ENCODE measurements at regions not wholly inside any gene's neighbourhood (a gene's known extent, or its start where the extent isn't known, plus 50 kb on each side); places are given as distances from the start of the nearest gene placed in this dataset.
"Not testable (repeated sequence)": the region's sequence is repeated elsewhere in the genome, so short reads cannot be mapped to it uniquely, and the experiment has no call there.

DNA sequence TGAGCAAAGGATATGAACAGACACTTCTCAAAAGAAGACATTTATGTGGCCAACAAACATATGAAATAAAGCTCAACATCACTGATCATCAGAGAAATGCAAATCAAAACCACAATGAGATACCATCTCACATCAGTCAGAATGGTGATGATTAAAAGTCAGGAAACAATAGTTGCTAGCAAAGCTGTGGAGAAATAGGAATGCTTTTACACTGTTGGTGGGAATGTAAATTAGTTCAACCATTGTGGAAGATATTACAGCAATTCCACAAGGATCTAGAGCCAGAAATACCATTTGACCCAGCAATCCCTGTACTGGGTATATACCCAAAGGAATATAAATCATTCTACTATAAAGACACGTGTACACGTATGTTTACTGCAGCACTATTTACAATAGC lies 284.2 kb downstream of the AHR start:
- H3K36me3 Mint-ChIP-seq; ATAC-seq; H3K4me1 Mint-ChIP-seq; CTCF ChIA-PET; H3K9me3 Mint-ChIP-seq (ENCODE audit: low read depth); H3K4me3 Mint-ChIP-seq; DNase-seq; H3K27ac Mint-ChIP-seq: not testable (repeated sequence)
- H3K27me3 Mint-ChIP-seq, result peaks cover 23% of the 10 kb centered on the region

GRCh38 chr7:17583786-17584185 lies 285.3 kb downstream of the AHR start:
- Mint-ChIP-seq H3K36me3 (no peaks in the 10 kb centered on the region), H3K27ac (no peak overlapping the region), H3K27me3 (peaks cover 20% of the 10 kb centered on the region)

DNA sequence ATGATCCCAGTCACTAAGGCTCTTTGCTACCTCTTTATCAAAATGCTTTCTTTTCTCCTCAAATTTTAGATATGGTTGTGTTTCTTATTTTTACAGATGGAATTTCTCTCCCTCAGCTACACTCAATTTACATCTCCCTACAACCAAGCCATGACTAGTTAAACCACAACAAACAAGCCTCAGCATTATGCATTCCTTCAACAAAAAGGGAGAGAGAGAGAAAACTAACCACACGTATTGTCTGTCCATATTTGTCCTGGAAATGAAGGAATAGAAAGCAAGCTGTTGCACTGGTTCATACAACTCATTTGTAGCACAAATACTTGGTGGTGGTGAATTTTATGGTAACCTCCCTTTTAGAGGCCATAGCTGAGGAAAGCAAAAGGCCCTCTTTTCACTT lies 286.4 kb downstream of the AHR start:
- no peak overlapping the region for H3K27ac Mint-ChIP-seq
- CTCF ChIA-PET, result no interaction called here
- H3K4me1 Mint-ChIP-seq, result no peaks in the 10 kb centered on the region
- H3K4me3 Mint-ChIP-seq, result no peak overlapping the region
- no peak for ATAC-seq
- DNase-seq, result no peak
- peaks cover 23% of the 10 kb centered on the region for H3K27me3 Mint-ChIP-seq
- H3K36me3 Mint-ChIP-seq, result no peaks in the 10 kb centered on the region
- no peaks in the 10 kb centered on the region for H3K9me3 Mint-ChIP-seq (ENCODE audit: low read depth)

More at GRCh38 chr7:17583786-17584185, 285.3 kb downstream of the AHR start:
- CTCF ChIA-PET, result no interaction called here
- H3K4me1 Mint-ChIP-seq, result no peaks in the 10 kb centered on the region
- DNase-seq (no peak), ATAC-seq (no peak)
- H3K9me3 Mint-ChIP-seq (ENCODE audit: low read depth), result no peaks in the 10 kb centered on the region
- no peak overlapping the region for H3K4me3 Mint-ChIP-seq

- CTCF ChIA-PET, result no interaction called here
- no peaks in the 10 kb centered on the region for H3K4me1 Mint-ChIP-seq
Measured at GRCh38 chr7:17586711-17587110, 288.3 kb downstream of the AHR start.

DNA sequence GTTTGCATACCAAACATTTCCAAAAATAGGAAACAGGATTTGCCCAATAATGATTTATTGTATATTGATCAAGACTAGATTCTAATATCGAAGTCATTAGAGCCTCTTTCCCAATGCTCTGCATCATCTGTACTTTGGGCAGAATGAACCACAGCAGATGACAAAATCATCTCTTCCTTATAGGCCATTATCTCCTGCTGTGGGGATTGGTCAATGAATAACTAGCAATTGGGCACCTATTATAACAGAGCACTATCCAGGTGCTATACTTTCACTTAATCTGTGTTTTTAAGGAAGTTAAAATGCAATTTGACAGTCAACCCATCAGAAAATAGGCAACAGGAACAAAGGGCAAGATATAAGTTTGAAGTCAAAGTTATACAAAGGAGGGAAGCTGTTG lies 290.3 kb downstream of the AHR start:
- Mint-ChIP-seq H3K27ac (no peak overlapping the region), H3K9me3 (ENCODE audit: low read depth) (no peaks in the 10 kb centered on the region), H3K4me1 (no peaks in the 10 kb centered on the region), H3K27me3 (peaks cover 11% of the 10 kb centered on the region), H3K36me3 (no peaks in the 10 kb centered on the region), H3K4me3 (no peak overlapping the region)
- CTCF ChIA-PET, result interaction anchor here (1.0 kb wide), 1 partner anchor 606 kb away, joined by 3 read pairs; no protein-coding TSS in a partner anchor
- no peak for ATAC-seq
- DNase-seq, result no peak

More at GRCh38 chr7:17586711-17587110, 288.3 kb downstream of the AHR start:
- Mint-ChIP-seq H3K27me3 (peaks cover 20% of the 10 kb centered on the region), H3K9me3 (ENCODE audit: low read depth) (no peaks in the 10 kb centered on the region), H3K4me3 (no peak overlapping the region), H3K36me3 (no peaks in the 10 kb centered on the region), H3K27ac (no peak overlapping the region)
- ATAC-seq (no peak), DNase-seq (no peak)

- ATAC-seq (no peak), DNase-seq (no peak)
- H3K4me1 Mint-ChIP-seq, result no peaks in the 10 kb centered on the region
- H3K36me3 Mint-ChIP-seq, result no peaks in the 10 kb centered on the region
- no peaks in the 10 kb centered on the region for H3K9me3 Mint-ChIP-seq (ENCODE audit: low read depth)
- no peak overlapping the region for H3K27ac Mint-ChIP-seq
- no peak overlapping the region for H3K4me3 Mint-ChIP-seq
- CTCF ChIA-PET, result no interaction called here
- H3K27me3 Mint-ChIP-seq, result peaks cover 9% of the 10 kb centered on the region
Measured at GRCh38 chr7:17589671-17590070, 291.2 kb downstream of the AHR start.

GRCh38 chr7:17590221-17590620 lies 291.8 kb downstream of the AHR start:
- DNase-seq, result no peak
- Mint-ChIP-seq H3K27ac (no peak overlapping the region), H3K36me3 (no peaks in the 10 kb centered on the region), H3K27me3 (peaks cover 5% of the 10 kb centered on the region), H3K4me3 (no peak overlapping the region), H3K4me1 (no peaks in the 10 kb centered on the region), H3K9me3 (ENCODE audit: low read depth) (no peaks in the 10 kb centered on the region)
- CTCF ChIA-PET, result no interaction called here
- no peak for ATAC-seq

DNA sequence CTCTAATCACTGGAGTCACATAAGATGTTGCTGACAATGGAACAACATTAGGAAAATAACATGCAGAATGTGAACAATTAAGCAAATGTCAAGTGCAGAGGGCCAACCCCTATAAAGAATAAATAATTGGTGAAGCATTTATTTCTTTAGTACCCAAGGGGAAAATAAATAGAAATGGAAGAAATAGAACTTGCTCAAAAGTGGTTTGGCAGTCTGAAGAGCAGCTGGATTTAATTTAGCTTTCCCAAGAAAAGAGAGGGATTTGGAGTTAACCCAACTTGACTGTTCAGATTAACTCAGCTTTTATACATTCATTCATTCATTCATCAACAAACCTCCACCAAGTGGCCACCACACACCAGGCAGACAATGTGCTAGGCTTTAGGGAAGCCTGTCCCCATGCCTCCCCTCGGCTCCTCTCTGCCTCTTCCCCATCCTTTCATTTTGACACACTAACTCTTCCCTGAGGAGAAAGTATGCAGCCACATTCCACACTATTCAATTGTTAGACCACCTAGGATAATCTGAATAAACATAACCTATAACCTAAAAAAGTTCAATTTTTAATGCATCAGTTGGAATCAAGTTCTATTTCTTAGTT lies 295.5 kb downstream of the AHR start:
- Mint-ChIP-seq H3K27ac (no peak overlapping the region), H3K4me1 (no peaks in the 10 kb centered on the region), H3K36me3 (no peaks in the 10 kb centered on the region), H3K27me3 (peaks cover 3% of the 10 kb centered on the region), H3K9me3 (ENCODE audit: low read depth) (no peaks in the 10 kb centered on the region), H3K4me3 (no peak overlapping the region)
- CTCF ChIA-PET, result no interaction called here
- no peak for ATAC-seq
- DNase-seq, result no peak

- H3K9me3 Mint-ChIP-seq (ENCODE audit: low read depth), result no peaks in the 10 kb centered on the region
Measured at GRCh38 chr7:17595546-17595945, 297.1 kb downstream of the AHR start.

GRCh38 chr7:17598305-17598704 lies 299.9 kb downstream of the AHR start:
- Mint-ChIP-seq H3K27ac (no peak overlapping the region), H3K27me3 (no peaks in the 10 kb centered on the region), H3K36me3 (no peaks in the 10 kb centered on the region), H3K4me1 (no peaks in the 10 kb centered on the region), H3K4me3 (no peak overlapping the region), H3K9me3 (ENCODE audit: low read depth) (no peaks in the 10 kb centered on the region)
- CTCF ChIA-PET, result no interaction called here
- DNase-seq (no peak), ATAC-seq (no peak)

More at GRCh38 chr7:17595546-17595945, 297.1 kb downstream of the AHR start:
- ATAC-seq (no peak), DNase-seq (no peak)
- CTCF ChIA-PET, result no interaction called here
- Mint-ChIP-seq H3K36me3 (no peaks in the 10 kb centered on the region), H3K27ac (no peak overlapping the region), H3K4me3 (no peak overlapping the region), H3K27me3 (no peaks in the 10 kb centered on the region), H3K4me1 (no peaks in the 10 kb centered on the region)

DNA sequence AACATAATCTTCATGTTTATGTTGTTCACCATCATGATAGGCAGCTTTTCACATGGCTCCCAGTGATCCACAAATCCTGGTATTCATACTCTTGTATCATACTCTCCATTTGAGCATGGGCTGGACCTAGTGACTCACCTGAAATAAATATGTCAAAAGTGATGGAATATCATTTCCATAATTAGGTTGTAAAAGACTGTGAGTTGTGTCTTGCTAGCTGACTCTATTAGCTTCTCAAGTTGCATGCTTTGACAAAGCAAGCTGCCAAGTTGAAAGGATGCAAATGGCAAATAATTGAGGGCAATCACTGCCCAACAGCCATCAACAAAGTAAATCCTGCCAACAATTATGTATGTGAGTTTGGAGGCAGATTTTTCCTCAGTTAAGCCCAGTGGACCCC lies 300.4 kb downstream of the AHR start:
- CTCF ChIA-PET, result no interaction called here
- Mint-ChIP-seq H3K9me3 (ENCODE audit: low read depth) (no peaks in the 10 kb centered on the region), H3K4me3 (no peak overlapping the region)

DNA sequence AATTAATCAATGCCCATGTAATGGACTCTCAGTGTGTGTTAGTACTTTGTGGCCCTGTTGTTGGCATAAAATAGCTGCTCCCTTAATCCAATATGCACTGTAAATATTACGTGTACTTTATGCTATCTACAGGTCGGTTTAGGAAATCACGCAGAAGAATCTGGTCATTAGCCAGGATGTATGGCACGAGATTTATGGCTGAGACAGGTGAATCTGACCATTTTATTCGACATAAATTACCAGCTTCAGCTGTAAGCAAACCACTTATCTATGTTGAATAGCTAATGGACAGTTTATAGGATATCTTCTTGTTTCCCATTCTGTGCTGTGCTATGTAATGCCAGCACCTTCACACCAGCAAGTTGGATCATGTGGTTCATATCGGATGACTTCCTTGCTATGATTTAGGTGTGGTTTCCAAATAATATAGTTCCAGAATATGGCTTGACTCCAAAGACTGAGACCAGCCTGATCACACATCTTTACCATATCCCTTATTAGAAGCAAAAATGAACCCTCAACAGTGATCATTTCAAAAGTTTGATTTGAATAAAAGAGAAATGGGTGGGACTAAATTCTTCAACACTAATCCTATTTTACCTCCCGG lies 301.4 kb downstream of the AHR start:
- Mint-ChIP-seq H3K27ac (no peak overlapping the region), H3K4me3 (no peak overlapping the region), H3K27me3 (no peaks in the 10 kb centered on the region), H3K36me3 (no peaks in the 10 kb centered on the region), H3K4me1 (no peaks in the 10 kb centered on the region), H3K9me3 (ENCODE audit: low read depth) (peaks cover 2% of the 10 kb centered on the region)
- DNase-seq (no peak), ATAC-seq (no peak)
- CTCF ChIA-PET, result no interaction called here

More for the DNA sequence above, 300.4 kb downstream of the AHR start:
- ATAC-seq (no peak), DNase-seq (no peak)
- H3K36me3 Mint-ChIP-seq, result no peaks in the 10 kb centered on the region
- H3K4me1 Mint-ChIP-seq, result no peaks in the 10 kb centered on the region
- H3K27ac Mint-ChIP-seq, result no peak overlapping the region
- no peaks in the 10 kb centered on the region for H3K27me3 Mint-ChIP-seq

DNA sequence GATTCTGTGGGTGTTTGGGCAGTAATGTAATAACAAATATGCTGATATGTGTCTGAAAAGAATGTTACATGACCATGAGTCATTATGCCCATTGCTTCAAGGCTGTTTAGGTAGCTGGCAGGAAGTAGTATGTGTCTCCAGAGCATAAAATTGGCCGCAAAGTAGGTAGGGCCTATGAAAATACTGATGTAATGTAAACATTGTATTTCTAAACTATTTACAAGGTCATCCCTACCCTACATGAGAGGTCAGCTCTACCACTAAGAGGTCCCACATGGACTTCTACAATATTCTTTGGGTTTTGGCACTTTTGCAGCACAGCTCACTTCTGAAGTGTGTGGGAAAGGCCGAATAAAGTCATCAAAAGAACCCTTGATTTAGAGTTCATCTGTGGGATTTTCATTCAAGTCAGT lies 301.9 kb downstream of the AHR start:
- H3K4me1 Mint-ChIP-seq, result no peaks in the 10 kb centered on the region
- peaks cover 4% of the 10 kb centered on the region for H3K9me3 Mint-ChIP-seq (ENCODE audit: low read depth)
- no peak overlapping the region for H3K27ac Mint-ChIP-seq
- DNase-seq (no peak), ATAC-seq (no peak)
- no peaks in the 10 kb centered on the region for H3K36me3 Mint-ChIP-seq
- CTCF ChIA-PET, result no interaction called here
- H3K27me3 Mint-ChIP-seq, result no peaks in the 10 kb centered on the region
- no peak overlapping the region for H3K4me3 Mint-ChIP-seq

GRCh38 chr7:17601921-17602320 lies 303.5 kb downstream of the AHR start:
- DNase-seq, result no peak
- no peaks in the 10 kb centered on the region for H3K36me3 Mint-ChIP-seq
- peaks cover 3% of the 10 kb centered on the region for H3K27me3 Mint-ChIP-seq
- no peak for ATAC-seq
- H3K4me1 Mint-ChIP-seq, result no peaks in the 10 kb centered on the region
- CTCF ChIA-PET, result no interaction called here
- peaks cover 4% of the 10 kb centered on the region for H3K9me3 Mint-ChIP-seq (ENCODE audit: low read depth)
- H3K4me3 Mint-ChIP-seq, result no peak overlapping the region
- no peak overlapping the region for H3K27ac Mint-ChIP-seq
